ENCODE measurements at regions not wholly inside any gene's neighbourhood (a gene's known extent, or its start where the extent isn't known, plus 50 kb on each side); places are given as distances from the start of the nearest gene placed in this dataset.

DNA sequence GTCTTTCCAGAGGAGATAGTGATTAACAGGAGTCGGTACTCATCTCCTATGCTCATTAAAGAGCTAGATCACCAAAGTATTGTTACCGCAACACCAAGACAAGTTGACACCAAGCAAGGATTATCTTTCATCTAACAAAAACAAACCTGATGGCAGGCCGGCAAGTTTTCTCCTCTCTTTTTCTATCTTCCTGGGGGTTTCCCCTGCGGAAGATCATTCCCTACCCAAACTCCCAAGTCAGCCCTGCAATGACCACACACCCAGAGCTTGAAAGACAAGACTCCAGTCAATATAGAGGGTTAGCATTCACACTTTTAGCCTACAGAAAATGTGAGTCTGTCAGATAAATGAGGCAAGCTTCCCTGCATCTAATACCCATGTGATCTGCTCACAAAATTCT lies 312.1 kb downstream of the SOX9 start:
- no peak for DNase-seq
- Mint-ChIP-seq H3K27me3 (ENCODE audit: low read depth in 2 of 2) (no peaks in the 10 kb centered on the region), H3K4me1 (no peaks in the 10 kb centered on the region), H3K4me3 (no peak overlapping the region), H3K9me3 (no peaks in the 10 kb centered on the region), H3K27ac (no peak overlapping the region), H3K36me3 (no peaks in the 10 kb centered on the region)
- H3K27ac ChIP-seq (ENCODE audit: low read length) = no peak overlapping the region
- H3K36me3 ChIP-seq (ENCODE audit: control insufficient read depth, insufficient read depth, low read length) = no peaks in the 10 kb centered on the region
- no peaks in the 10 kb centered on the region for H3K4me1 ChIP-seq (ENCODE audit: control insufficient read depth, insufficient read depth, low read length)
- 63% methylated on average over 4 of the region's 4 CpGs for WGBS (ENCODE audit: insufficient coverage)
- intact Hi-C loops (cut with micrococcal nuclease) = no loop called here
- no peak for ATAC-seq
- H3K9me3 ChIP-seq (ENCODE audit: control insufficient read depth, insufficient read depth, low read length) = no peaks in the 10 kb centered on the region
- H3K4me3 ChIP-seq (ENCODE audit: low read length) = no peak overlapping the region
- TF ChIP-seq, protein P1, sequence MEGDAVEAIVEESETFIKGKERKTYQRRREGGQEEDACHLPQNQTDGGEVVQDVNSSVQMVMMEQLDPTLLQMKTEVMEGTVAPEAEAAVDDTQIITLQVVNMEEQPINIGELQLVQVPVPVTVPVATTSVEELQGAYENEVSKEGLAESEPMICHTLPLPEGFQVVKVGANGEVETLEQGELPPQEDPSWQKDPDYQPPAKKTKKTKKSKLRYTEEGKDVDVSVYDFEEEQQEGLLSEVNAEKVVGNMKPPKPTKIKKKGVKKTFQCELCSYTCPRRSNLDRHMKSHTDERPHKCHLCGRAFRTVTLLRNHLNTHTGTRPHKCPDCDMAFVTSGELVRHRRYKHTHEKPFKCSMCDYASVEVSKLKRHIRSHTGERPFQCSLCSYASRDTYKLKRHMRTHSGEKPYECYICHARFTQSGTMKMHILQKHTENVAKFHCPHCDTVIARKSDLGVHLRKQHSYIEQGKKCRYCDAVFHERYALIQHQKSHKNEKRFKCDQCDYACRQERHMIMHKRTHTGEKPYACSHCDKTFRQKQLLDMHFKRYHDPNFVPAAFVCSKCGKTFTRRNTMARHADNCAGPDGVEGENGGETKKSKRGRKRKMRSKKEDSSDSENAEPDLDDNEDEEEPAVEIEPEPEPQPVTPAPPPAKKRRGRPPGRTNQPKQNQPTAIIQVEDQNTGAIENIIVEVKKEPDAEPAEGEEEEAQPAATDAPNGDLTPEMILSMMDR (IDR thresholded peaks at IDR 0.05) = no peak
- no peaks in the 10 kb centered on the region for H3K27me3 ChIP-seq (ENCODE audit: control insufficient read depth, insufficient read depth, low read length)

- no peaks in the 10 kb centered on the region for H3K4me1 Mint-ChIP-seq
- ATAC-seq = no peak
- H3K9me3 Mint-ChIP-seq = no peaks in the 10 kb centered on the region
- H3K4me3 Mint-ChIP-seq = no peak overlapping the region
- WGBS (ENCODE audit: insufficient coverage) = 86% methylated on average over 3 of the region's 3 CpGs
- no peaks in the 10 kb centered on the region for H3K36me3 Mint-ChIP-seq
- H3K27ac Mint-ChIP-seq = no peak overlapping the region
- Histone ChIP-seq H3K27ac (ENCODE audit: low read length) (no peak overlapping the region), H3K4me1 (ENCODE audit: control insufficient read depth, insufficient read depth, low read length) (no peaks in the 10 kb centered on the region), H3K9me3 (ENCODE audit: control insufficient read depth, insufficient read depth, low read length) (no peaks in the 10 kb centered on the region), H3K4me3 (ENCODE audit: low read length) (no peak overlapping the region), H3K36me3 (ENCODE audit: control insufficient read depth, insufficient read depth, low read length) (no peaks in the 10 kb centered on the region), H3K27me3 (ENCODE audit: control insufficient read depth, insufficient read depth, low read length) (no peaks in the 10 kb centered on the region)
- intact Hi-C loops (cut with micrococcal nuclease) = no loop called here
- H3K27me3 Mint-ChIP-seq (ENCODE audit: low read depth in 2 of 2) = no peaks in the 10 kb centered on the region
- no peak for DNase-seq
- TF ChIP-seq, protein P1 (IDR thresholded peaks at IDR 0.05) = no peak
Measured at GRCh38 chr17:72433797-72434196, 313.0 kb downstream of the SOX9 start.

GRCh38 chr17:72434581-72434980 lies 313.8 kb downstream of the SOX9 start:
- Histone ChIP-seq H3K36me3 (ENCODE audit: control insufficient read depth, insufficient read depth, low read length) (no peaks in the 10 kb centered on the region), H3K27ac (ENCODE audit: low read length) (no peak overlapping the region), H3K4me1 (ENCODE audit: control insufficient read depth, insufficient read depth, low read length) (no peaks in the 10 kb centered on the region), H3K4me3 (ENCODE audit: low read length) (no peak overlapping the region), H3K9me3 (ENCODE audit: control insufficient read depth, insufficient read depth, low read length) (no peaks in the 10 kb centered on the region), H3K27me3 (ENCODE audit: control insufficient read depth, insufficient read depth, low read length) (no peaks in the 10 kb centered on the region)
- Mint-ChIP-seq H3K4me1 (no peaks in the 10 kb centered on the region), H3K27ac (no peak overlapping the region), H3K4me3 (no peak overlapping the region), H3K27me3 (ENCODE audit: low read depth in 2 of 2) (no peaks in the 10 kb centered on the region), H3K36me3 (no peaks in the 10 kb centered on the region), H3K9me3 (peaks cover 0 to under 1% of the 10 kb centered on the region in 2 donors)
- no peak for DNase-seq
- TF ChIP-seq, protein P1 (IDR thresholded peaks at IDR 0.05) = no peak
- intact Hi-C loops (cut with micrococcal nuclease) = no loop called here
- ATAC-seq = no peak

DNA sequence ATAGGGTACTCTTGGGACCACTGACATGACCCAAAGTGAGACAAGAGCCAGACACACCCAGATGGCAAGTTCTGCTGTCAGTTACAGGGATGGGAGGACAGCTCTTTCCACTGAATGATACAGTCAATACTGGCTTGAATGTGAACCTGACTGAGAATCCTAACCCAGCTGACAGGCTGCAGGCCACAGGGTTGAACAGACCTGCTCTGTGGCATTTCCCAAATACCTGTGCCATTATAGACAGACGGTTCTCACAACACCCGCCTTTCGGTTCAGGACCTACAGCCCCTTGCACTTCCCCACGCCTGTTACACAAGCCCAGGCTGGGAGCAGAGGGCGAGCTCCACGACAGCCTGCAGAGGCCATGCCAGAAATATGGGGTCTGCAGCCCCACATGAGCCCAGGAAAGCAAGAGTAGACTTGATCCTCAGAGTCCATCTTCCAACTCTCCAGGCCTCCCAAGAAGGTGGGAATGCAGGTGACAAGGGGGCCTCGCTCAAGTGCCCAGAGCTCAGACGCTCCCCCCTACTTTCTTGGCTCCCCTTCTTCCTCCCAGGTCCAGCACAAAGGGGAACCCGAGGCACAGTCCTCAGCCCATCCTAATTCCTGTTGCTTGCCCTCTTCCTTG lies 314.3 kb downstream of the SOX9 start:
- WGBS (ENCODE audit: insufficient coverage) = 88% methylated on average over 9 of the region's 9 CpGs
- Mint-ChIP-seq H3K27ac (no peak overlapping the region), H3K4me1 (no peaks in the 10 kb centered on the region), H3K27me3 (ENCODE audit: low read depth in 2 of 2) (no peaks in the 10 kb centered on the region), H3K36me3 (no peaks in the 10 kb centered on the region), H3K4me3 (no peak overlapping the region), H3K9me3 (peaks cover 0 to 2% of the 10 kb centered on the region in 2 donors)
- H3K4me3 ChIP-seq (ENCODE audit: low read length) = no peak overlapping the region
- no peaks in the 10 kb centered on the region for H3K36me3 ChIP-seq (ENCODE audit: control insufficient read depth, insufficient read depth, low read length)
- no peaks in the 10 kb centered on the region for H3K4me1 ChIP-seq (ENCODE audit: control insufficient read depth, insufficient read depth, low read length)
- DNase-seq = no peak
- intact Hi-C loops (cut with micrococcal nuclease) = no loop called here
- no peaks in the 10 kb centered on the region for H3K9me3 ChIP-seq (ENCODE audit: control insufficient read depth, insufficient read depth, low read length)
- H3K27me3 ChIP-seq (ENCODE audit: control insufficient read depth, insufficient read depth, low read length) = no peaks in the 10 kb centered on the region
- TF ChIP-seq, protein P1 (IDR thresholded peaks at IDR 0.05) = no peak
- no peak overlapping the region for H3K27ac ChIP-seq (ENCODE audit: low read length)
- ATAC-seq = no peak

All from natural killer cell (primary cell).